ENCODE measurements at regions not wholly inside any gene's neighbourhood (a gene's known extent, or its start where the extent isn't known, plus 50 kb on each side); places are given as distances from the start of the nearest gene placed in this dataset.
A peak's percentile ranks its signal among the peaks of the same experiment; 100 is the strongest.

- Histone ChIP-seq H3K27me3 (ENCODE audit: control insufficient read depth, insufficient read depth, low read length) (no peaks in the 10 kb centered on the region), H3K4me2 (ENCODE audit: low read length) (no peak overlapping the region), H3K4me3 (ENCODE audit: low read length) (no peak overlapping the region), H3K9ac (ENCODE audit: low read depth, low read length) (no peak overlapping the region), H3K9me3 (replicated peaks; ENCODE audit: low read length) (no peaks in the 10 kb centered on the region), H3K36me3 (ENCODE audit: insufficient read depth, low read length) (no peaks in the 10 kb centered on the region), H3K4me1 (ENCODE audit: control insufficient read depth, insufficient read depth, low read length) (no peaks in the 10 kb centered on the region)
Measured at GRCh38 chr2:175627405-175627804, 374.7 kb downstream of the LNPK start.

GRCh38 chr2:175626796-175627195 is 375.3 kb downstream of the LNPK start:
- no peaks in the 10 kb centered on the region for H3K36me3 ChIP-seq (ENCODE audit: insufficient read depth, low read length)

GRCh38 chr2:175624785-175625184 is 377.3 kb downstream of the LNPK start:
- H3K4me1 ChIP-seq (ENCODE audit: control insufficient read depth, insufficient read depth, low read length), result no peaks in the 10 kb centered on the region
- no peak overlapping the region for H3K9ac ChIP-seq (ENCODE audit: low read depth, low read length)
- H3K4me3 ChIP-seq (ENCODE audit: low read length), result no peak overlapping the region
- H3K36me3 ChIP-seq (ENCODE audit: insufficient read depth, low read length), result no peaks in the 10 kb centered on the region
- no peaks in the 10 kb centered on the region for H3K27me3 ChIP-seq (ENCODE audit: control insufficient read depth, insufficient read depth, low read length)
- H3K9me3 ChIP-seq (replicated peaks; ENCODE audit: low read length), result no peaks in the 10 kb centered on the region
- no peak overlapping the region for H3K4me2 ChIP-seq (ENCODE audit: low read length)

More at GRCh38 chr2:175626796-175627195, 375.3 kb downstream of the LNPK start:
- H3K9me3 ChIP-seq (replicated peaks; ENCODE audit: low read length), result no peaks in the 10 kb centered on the region
- H3K27me3 ChIP-seq (ENCODE audit: control insufficient read depth, insufficient read depth, low read length), result no peaks in the 10 kb centered on the region
- no peaks in the 10 kb centered on the region for H3K4me1 ChIP-seq (ENCODE audit: control insufficient read depth, insufficient read depth, low read length)
- no peak overlapping the region for H3K9ac ChIP-seq (ENCODE audit: low read depth, low read length)
- H3K4me2 ChIP-seq (ENCODE audit: low read length), result no peak overlapping the region
- H3K4me3 ChIP-seq (ENCODE audit: low read length), result no peak overlapping the region

GRCh38 chr2:175624211-175624761 is 377.8 kb downstream of the LNPK start:
- H3K4me1 ChIP-seq (ENCODE audit: control insufficient read depth, insufficient read depth, low read length), result no peaks in the 10 kb centered on the region
- H3K27me3 ChIP-seq (ENCODE audit: control insufficient read depth, insufficient read depth, low read length), result no peaks in the 10 kb centered on the region
- no peaks in the 10 kb centered on the region for H3K36me3 ChIP-seq (ENCODE audit: insufficient read depth, low read length)
- H3K9me3 ChIP-seq (replicated peaks; ENCODE audit: low read length), result no peaks in the 10 kb centered on the region
- H3K4me3 ChIP-seq (ENCODE audit: low read length), result no peak overlapping the region
- no peak overlapping the region for H3K4me2 ChIP-seq (ENCODE audit: low read length)
- no peak overlapping the region for H3K9ac ChIP-seq (ENCODE audit: low read depth, low read length)

GRCh38 chr2:175621821-175622220 is 380.2 kb downstream of the LNPK start:
- H3K4me2 ChIP-seq (ENCODE audit: low read length), result no peak overlapping the region
- H3K27me3 ChIP-seq (ENCODE audit: control insufficient read depth, insufficient read depth, low read length), result no peaks in the 10 kb centered on the region
- H3K36me3 ChIP-seq (ENCODE audit: insufficient read depth, low read length), result no peaks in the 10 kb centered on the region
- no peaks in the 10 kb centered on the region for H3K9me3 ChIP-seq (replicated peaks; ENCODE audit: low read length)
- no peak overlapping the region for H3K9ac ChIP-seq (ENCODE audit: low read depth, low read length)
- no peak overlapping the region for H3K4me3 ChIP-seq (ENCODE audit: low read length)
- H3K4me1 ChIP-seq (ENCODE audit: control insufficient read depth, insufficient read depth, low read length), result no peaks in the 10 kb centered on the region

GRCh38 chr2:175620106-175620505 is 382.0 kb downstream of the LNPK start:
- no peak overlapping the region for H3K9ac ChIP-seq (ENCODE audit: low read depth, low read length)
- no peaks in the 10 kb centered on the region for H3K4me1 ChIP-seq (ENCODE audit: control insufficient read depth, insufficient read depth, low read length)
- H3K4me2 ChIP-seq (ENCODE audit: low read length), result no peak overlapping the region
- H3K4me3 ChIP-seq (ENCODE audit: low read length), result no peak overlapping the region
- H3K27me3 ChIP-seq (ENCODE audit: control insufficient read depth, insufficient read depth, low read length), result no peaks in the 10 kb centered on the region
- H3K9me3 ChIP-seq (replicated peaks; ENCODE audit: low read length), result no peaks in the 10 kb centered on the region
- no peaks in the 10 kb centered on the region for H3K36me3 ChIP-seq (ENCODE audit: insufficient read depth, low read length)

- H3K27me3 ChIP-seq (ENCODE audit: control insufficient read depth, insufficient read depth, low read length), result no peaks in the 10 kb centered on the region
- H3K9ac ChIP-seq (ENCODE audit: low read depth, low read length), result no peak overlapping the region
- no peaks in the 10 kb centered on the region for H3K4me1 ChIP-seq (ENCODE audit: control insufficient read depth, insufficient read depth, low read length)
- no peaks in the 10 kb centered on the region for H3K9me3 ChIP-seq (replicated peaks; ENCODE audit: low read length)
- H3K4me2 ChIP-seq (ENCODE audit: low read length), result no peak overlapping the region
- no peak overlapping the region for H3K4me3 ChIP-seq (ENCODE audit: low read length)
- H3K36me3 ChIP-seq (ENCODE audit: insufficient read depth, low read length), result no peaks in the 10 kb centered on the region
Measured at GRCh38 chr2:175619179-175620045, 382.7 kb downstream of the LNPK start.

GRCh38 chr2:175612280-175612679 is 389.8 kb downstream of the LNPK start:
- Histone ChIP-seq H3K4me2 (ENCODE audit: low read length) (no peak overlapping the region), H3K4me1 (ENCODE audit: control insufficient read depth, insufficient read depth, low read length) (no peaks in the 10 kb centered on the region), H3K36me3 (ENCODE audit: insufficient read depth, low read length) (no peaks in the 10 kb centered on the region), H3K9ac (ENCODE audit: low read depth, low read length) (no peak overlapping the region), H3K27me3 (ENCODE audit: control insufficient read depth, insufficient read depth, low read length) (no peaks in the 10 kb centered on the region), H3K4me3 (ENCODE audit: low read length) (no peak overlapping the region), H3K9me3 (replicated peaks; ENCODE audit: low read length) (no peaks in the 10 kb centered on the region)

GRCh38 chr2:175606010-175606841 is 395.8 kb downstream of the LNPK start:
- peaks cover 12% of the 10 kb centered on the region for H3K4me1 ChIP-seq (ENCODE audit: control insufficient read depth, insufficient read depth, low read length)
- no peaks in the 10 kb centered on the region for H3K9me3 ChIP-seq (replicated peaks; ENCODE audit: low read length)
- H3K9ac ChIP-seq (ENCODE audit: low read depth, low read length), result no peak overlapping the region
- H3K4me3 ChIP-seq (ENCODE audit: low read length), result no peak overlapping the region
- no peaks in the 10 kb centered on the region for H3K36me3 ChIP-seq (ENCODE audit: insufficient read depth, low read length)
- H3K4me2 ChIP-seq (ENCODE audit: low read length), result peak overlapping the region; percentile 32
- no peaks in the 10 kb centered on the region for H3K27me3 ChIP-seq (ENCODE audit: control insufficient read depth, insufficient read depth, low read length)

- Histone ChIP-seq H3K27me3 (ENCODE audit: control insufficient read depth, insufficient read depth, low read length) (no peaks in the 10 kb centered on the region), H3K4me2 (ENCODE audit: low read length) (no peak overlapping the region), H3K4me1 (ENCODE audit: control insufficient read depth, insufficient read depth, low read length) (peaks cover 18% of the 10 kb centered on the region), H3K9ac (ENCODE audit: low read depth, low read length) (no peak overlapping the region), H3K9me3 (replicated peaks; ENCODE audit: low read length) (no peaks in the 10 kb centered on the region), H3K36me3 (ENCODE audit: insufficient read depth, low read length) (no peaks in the 10 kb centered on the region), H3K4me3 (ENCODE audit: low read length) (no peak overlapping the region)
Measured at GRCh38 chr2:175605640-175606009, 396.4 kb downstream of the LNPK start.

GRCh38 chr2:175601969-175602368 is 400.1 kb downstream of the LNPK start:
- no peaks in the 10 kb centered on the region for H3K36me3 ChIP-seq (ENCODE audit: insufficient read depth, low read length)
- no peaks in the 10 kb centered on the region for H3K9me3 ChIP-seq (replicated peaks; ENCODE audit: low read length)
- no peak overlapping the region for H3K4me2 ChIP-seq (ENCODE audit: low read length)
- H3K9ac ChIP-seq (ENCODE audit: low read depth, low read length), result no peak overlapping the region
- no peak overlapping the region for H3K4me3 ChIP-seq (ENCODE audit: low read length)
- no peaks in the 10 kb centered on the region for H3K27me3 ChIP-seq (ENCODE audit: control insufficient read depth, insufficient read depth, low read length)
- H3K4me1 ChIP-seq (ENCODE audit: control insufficient read depth, insufficient read depth, low read length), result peaks cover 31% of the 10 kb centered on the region
